ENCODE measurements at regions not wholly inside any gene's neighbourhood (a gene's known extent, or its start where the extent isn't known, plus 50 kb on each side); places are given as distances from the start of the nearest gene placed in this dataset.

GRCh38 chr2:204157684-204158083 is 221.1 kb downstream of the ICOS start:
- no peak for TF ChIP-seq CTCF (IDR thresholded peaks at IDR 0.05)
- no peak for TF ChIP-seq POLR2A (IDR thresholded peaks at IDR 0.05)
